ENCODE measurements at regions not wholly inside any gene's neighbourhood (a gene's known extent, or its start where the extent isn't known, plus 50 kb on each side); places are given as distances from the start of the nearest gene placed in this dataset.

- TF ChIP-seq, protein P1, sequence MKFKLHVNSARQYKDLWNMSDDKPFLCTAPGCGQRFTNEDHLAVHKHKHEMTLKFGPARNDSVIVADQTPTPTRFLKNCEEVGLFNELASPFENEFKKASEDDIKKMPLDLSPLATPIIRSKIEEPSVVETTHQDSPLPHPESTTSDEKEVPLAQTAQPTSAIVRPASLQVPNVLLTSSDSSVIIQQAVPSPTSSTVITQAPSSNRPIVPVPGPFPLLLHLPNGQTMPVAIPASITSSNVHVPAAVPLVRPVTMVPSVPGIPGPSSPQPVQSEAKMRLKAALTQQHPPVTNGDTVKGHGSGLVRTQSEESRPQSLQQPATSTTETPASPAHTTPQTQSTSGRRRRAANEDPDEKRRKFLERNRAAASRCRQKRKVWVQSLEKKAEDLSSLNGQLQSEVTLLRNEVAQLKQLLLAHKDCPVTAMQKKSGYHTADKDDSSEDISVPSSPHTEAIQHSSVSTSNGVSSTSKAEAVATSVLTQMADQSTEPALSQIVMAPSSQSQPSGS (CRISPR knock-in tag; IDR thresholded peaks at IDR 0.05) = no peak
- TF ChIP-seq MED1 (CRISPR knock-in tag; IDR thresholded peaks at IDR 0.05; ENCODE audit: borderline replicate concordance) = no peak
- no peak for TF ChIP-seq STAG1 (CRISPR knock-in tag; IDR thresholded peaks at IDR 0.05; ENCODE audit: borderline replicate concordance)
- TF ChIP-seq L3MBTL2 (IDR thresholded peaks at IDR 0.05) = peak; percentile 81
- peak; percentile 73; the same call in 1 of the 2 replicates for TF ChIP-seq SMAD3 (CRISPR knock-in tag; conservative IDR thresholded peaks at IDR 0.05)
- 0 out of 2 replicates have a peak, but pooled peaks have one; percentile 54 for TF ChIP-seq ZNF583 (CRISPR knock-in tag; IDR thresholded peaks at IDR 0.05)
- TF ChIP-seq, protein P2, sequence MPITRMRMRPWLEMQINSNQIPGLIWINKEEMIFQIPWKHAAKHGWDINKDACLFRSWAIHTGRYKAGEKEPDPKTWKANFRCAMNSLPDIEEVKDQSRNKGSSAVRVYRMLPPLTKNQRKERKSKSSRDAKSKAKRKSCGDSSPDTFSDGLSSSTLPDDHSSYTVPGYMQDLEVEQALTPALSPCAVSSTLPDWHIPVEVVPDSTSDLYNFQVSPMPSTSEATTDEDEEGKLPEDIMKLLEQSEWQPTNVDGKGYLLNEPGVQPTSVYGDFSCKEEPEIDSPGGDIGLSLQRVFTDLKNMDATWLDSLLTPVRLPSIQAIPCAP (CRISPR knock-in tag; IDR thresholded peaks at IDR 0.05; ENCODE audit: borderline replicate concordance) = no peak
- TF ChIP-seq ZNF224 (CRISPR knock-in tag; IDR thresholded peaks at IDR 0.05) = peak; percentile 68; the same call in 1 of the 2 replicates
- TF ChIP-seq PRPF4 (IDR thresholded peaks at IDR 0.05; ENCODE audit: insufficient read depth, low read depth, low read length, poor library complexity, severe bottlenecking) = no peak
- TF ChIP-seq PHF8 (IDR thresholded peaks at IDR 0.05; ENCODE audit: borderline replicate concordance, low read length) = no peak
- peak; percentile 41; the same call in 1 of the 2 replicates for TF ChIP-seq CXXC5 (CRISPR knock-in tag; IDR thresholded peaks at IDR 0.05)
- TF ChIP-seq CCAR2 (IDR thresholded peaks at IDR 0.05; ENCODE audit: low read depth, low read length) = no peak
- TF ChIP-seq, protein P3, sequence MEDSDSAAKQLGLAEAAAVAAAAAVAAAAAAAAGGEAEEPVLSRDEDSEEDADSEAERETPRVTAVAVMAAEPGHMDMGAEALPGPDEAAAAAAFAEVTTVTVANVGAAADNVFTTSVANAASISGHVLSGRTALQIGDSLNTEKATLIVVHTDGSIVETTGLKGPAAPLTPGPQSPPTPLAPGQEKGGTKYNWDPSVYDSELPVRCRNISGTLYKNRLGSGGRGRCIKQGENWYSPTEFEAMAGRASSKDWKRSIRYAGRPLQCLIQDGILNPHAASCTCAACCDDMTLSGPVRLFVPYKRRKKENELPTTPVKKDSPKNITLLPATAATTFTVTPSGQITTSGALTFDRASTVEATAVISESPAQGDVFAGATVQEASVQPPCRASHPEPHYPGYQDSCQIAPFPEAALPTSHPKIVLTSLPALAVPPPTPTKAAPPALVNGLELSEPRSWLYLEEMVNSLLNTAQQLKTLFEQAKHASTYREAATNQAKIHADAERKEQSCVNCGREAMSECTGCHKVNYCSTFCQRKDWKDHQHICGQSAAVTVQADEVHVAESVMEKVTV (CRISPR knock-in tag; IDR thresholded peaks at IDR 0.05) = peak; percentile 30; the same call in 1 of the 2 replicates
- peak; percentile 70 for TF ChIP-seq ZKSCAN8 (CRISPR knock-in tag; IDR thresholded peaks at IDR 0.05)
- 0 out of 2 replicates have a peak, but pooled peaks have one; percentile 26 for TF ChIP-seq FOXO4 (CRISPR knock-in tag; IDR thresholded peaks at IDR 0.05)
Measured at GRCh38 chr6:43977404-43978111, 149.7 kb downstream of the MRPL14 start (continued).

Data from K562 (cell line).